ENCODE measurements at regions not wholly inside any gene's neighbourhood (a gene's known extent, or its start where the extent isn't known, plus 50 kb on each side); places are given as distances from the start of the nearest gene placed in this dataset.
"Not testable (repeated sequence)": the region's sequence is repeated elsewhere in the genome, so short reads cannot be mapped to it uniquely, and the experiment has no call there.

GRCh38 chr4:19583827-19584569 is 667.7 kb upstream of the SLIT2 start:
- ATAC-seq = peak in 1 of 2 donors; percentile 83
- intact Hi-C loops (cut with DNase I) = no loop called here
- no peak for DNase-seq

GRCh38 chr4:19580095-19580494 is 671.6 kb upstream of the SLIT2 start:
- intact Hi-C loops (cut with DNase I) = no loop called here
- DNase-seq (no peak), ATAC-seq (peak; percentile 47 to 60)

DNA sequence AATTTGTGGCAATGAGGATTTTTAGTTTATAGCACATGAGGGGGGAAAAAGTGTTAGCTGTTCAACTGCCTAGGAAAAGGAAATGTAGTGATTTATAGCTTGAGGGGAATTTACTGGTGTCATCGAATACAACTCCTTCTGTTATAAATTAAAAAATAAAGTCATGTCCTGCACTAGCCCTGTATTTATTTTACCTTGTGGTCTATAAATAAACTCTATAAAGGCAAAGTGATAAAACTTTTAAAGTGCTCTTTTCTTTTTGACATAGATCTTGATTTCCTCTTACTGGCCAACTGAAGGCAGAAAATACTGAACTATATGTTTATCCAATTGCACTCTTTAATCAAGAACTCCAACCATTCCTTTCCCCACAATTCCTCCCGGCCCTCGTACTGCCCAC is 672.1 kb upstream of the SLIT2 start:
- DNase-seq (no peak), ATAC-seq (no peak)
- intact Hi-C loops (cut with DNase I) = no loop called here

- no peak for DNase-seq
- ATAC-seq = peak; percentile 27 to 38
- intact Hi-C loops (cut with DNase I) = no loop called here
Measured at GRCh38 chr4:19577097-19577496, 674.6 kb upstream of the SLIT2 start.

DNA sequence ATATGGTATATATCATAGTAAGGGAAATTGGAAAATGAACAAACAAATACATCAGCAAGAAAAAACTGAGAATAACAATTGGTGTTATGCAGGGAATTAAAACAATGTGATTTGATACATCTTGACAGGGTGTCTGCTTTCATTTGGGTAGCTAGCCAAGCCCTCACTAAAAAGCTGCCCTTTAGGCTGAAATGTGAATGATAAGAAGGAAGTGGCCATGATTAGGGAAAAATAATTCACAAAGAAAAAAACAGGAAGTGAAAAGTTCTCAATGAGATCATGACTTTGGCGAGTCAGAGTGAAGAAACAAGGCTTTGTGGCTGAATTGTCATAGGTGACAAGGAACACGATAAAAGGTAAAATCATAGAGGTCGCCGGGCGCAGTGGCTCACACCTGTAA is 675.8 kb upstream of the SLIT2 start:
- no peak for DNase-seq
- intact Hi-C loops (cut with DNase I) = no loop called here
- ATAC-seq = no peak

DNA sequence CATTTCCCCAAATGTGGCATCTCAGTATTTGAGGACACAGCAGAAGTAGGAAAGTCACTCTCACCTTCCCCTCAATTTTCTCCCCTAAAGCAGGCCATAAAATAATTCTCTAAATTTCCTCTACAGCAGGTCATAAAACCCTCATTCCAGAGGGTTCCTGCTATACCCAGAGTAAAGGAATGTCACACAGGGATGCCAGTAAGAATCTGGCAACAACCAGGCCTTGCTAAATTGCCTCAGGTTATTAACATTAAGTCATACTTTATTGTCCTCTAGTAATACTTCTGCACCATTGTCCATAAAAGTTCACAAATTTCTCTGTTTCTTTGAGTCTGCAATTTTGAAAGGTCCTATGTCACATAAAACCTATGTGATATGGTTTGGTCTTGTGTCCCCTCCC is 685.7 kb upstream of the SLIT2 start:
- intact Hi-C loops (cut with DNase I) = no loop called here
- ATAC-seq (no peak), DNase-seq (no peak)

DNA sequence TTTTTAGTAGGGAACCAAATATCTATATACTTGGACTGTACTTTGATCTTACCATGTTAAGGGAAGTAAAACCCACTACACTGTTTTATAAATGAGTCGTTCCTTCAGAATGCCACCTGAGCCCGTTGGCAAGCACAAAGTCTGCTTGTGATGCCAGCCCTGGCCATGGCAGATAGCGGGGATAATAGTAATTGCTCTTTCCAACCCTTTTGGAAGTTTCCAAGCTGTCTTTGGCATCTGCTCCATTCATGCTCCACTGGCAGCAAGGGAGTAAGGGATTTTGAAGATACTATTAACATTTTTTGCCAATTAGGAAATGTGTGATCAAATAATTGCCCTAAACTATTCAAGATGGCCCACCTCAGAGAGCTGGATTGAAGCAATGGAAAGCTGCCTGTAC is 689.2 kb upstream of the SLIT2 start:
- ATAC-seq (no peak), DNase-seq (no peak)
- intact Hi-C loops (cut with DNase I) = no loop called here

DNA sequence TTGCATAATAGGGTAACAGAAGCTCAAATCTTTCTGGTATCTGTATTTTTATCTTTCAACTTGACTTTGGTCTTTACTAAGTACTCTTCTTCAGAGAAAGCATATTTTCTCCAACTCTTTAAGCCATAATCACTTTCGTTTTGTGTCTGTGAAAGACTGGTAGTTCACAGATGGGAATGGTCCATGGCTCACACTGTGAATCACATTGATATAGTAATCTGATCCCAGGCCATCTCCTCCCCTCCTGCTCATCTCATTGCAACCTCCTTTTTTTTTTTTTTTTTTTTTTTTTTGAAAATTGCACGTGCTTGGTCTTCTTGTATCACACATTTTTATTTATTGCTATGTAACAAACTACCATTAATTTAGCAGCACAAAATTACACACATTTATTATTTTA is 694.5 kb upstream of the SLIT2 start:
- intact Hi-C loops (cut with DNase I) = no loop called here
- DNase-seq = no peak

DNA sequence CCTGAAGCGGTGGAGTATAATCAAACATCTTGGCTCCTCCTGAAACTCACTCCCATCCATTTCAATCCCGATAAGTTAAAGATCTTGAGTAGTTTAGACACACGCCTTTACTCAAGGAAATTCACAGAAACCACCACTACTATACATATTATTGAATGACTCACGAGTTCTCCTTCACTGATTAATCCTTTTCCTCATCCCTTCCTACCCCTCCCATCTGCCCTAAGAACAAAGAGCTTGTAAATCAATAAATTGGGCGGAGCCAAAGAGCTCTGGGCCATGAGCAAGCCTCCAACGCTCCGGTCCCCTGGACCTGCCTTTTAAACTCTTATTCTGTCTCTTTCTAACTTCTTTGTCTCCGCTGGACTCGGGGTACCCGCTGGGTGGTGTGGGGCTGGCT is 695.4 kb upstream of the SLIT2 start:
- ATAC-seq; intact Hi-C loops (cut with DNase I); DNase-seq: not testable (repeated sequence)

More for the DNA sequence above, 694.5 kb upstream of the SLIT2 start:
- no peak for ATAC-seq

DNA sequence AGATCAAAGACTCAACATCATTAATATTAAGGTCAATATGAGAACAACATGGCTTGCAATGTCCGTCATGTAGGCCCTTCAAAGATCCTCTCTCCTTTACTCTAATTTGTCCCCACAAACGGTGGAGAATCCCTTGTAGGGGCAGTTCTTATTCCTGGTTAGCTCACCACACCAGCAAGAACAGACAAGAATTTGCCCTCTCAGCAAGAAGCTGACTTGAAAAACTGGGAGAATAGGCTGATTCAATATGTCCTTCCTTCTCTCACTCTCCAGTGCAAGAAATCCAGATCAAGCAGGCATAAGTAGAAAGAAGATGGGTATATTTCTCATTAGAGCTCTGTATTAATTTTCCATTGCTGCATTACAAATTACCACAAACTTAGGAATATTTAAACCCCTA is 704.2 kb upstream of the SLIT2 start:
- ATAC-seq (no peak), DNase-seq (no peak)
- intact Hi-C loops (cut with DNase I) = no loop called here

- DNase-seq = no peak
- intact Hi-C loops (cut with DNase I) = no loop called here
- no peak for ATAC-seq
Measured at GRCh38 chr4:19544446-19545125, 707.1 kb upstream of the SLIT2 start.

DNA sequence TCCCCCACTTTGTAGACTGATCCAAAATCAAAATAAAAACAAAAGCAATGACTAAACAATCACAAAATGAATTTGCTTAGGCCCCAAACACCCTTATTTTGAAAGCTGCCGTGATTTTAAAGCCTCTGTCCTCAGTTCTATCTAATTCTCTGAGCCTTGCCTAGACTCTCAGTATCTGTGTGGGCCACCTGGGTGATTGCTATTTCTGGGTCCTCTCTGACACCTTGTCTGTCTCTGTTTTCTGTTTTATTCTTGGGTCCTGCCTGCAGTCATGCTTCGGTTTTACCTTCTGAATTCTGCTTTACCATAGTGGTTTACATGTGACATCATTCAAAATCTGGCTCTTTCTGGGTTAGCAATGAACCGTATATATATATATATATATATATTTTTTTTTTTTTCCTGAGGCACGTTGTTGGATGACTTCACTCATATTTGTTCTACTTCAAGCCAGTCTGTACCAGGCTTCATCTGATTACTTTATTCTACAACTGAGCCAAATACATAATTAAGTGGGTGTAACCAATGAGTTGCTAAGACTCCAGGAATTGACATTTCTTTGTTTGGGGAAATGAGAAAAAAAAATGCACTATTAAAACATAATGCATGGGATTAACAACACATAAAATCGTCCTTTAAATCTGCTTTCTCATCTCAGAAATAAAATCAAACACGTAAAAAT is 710.7 kb upstream of the SLIT2 start:
- no peak for ATAC-seq
- intact Hi-C loops (cut with DNase I) = no loop called here
- DNase-seq = no peak

DNA sequence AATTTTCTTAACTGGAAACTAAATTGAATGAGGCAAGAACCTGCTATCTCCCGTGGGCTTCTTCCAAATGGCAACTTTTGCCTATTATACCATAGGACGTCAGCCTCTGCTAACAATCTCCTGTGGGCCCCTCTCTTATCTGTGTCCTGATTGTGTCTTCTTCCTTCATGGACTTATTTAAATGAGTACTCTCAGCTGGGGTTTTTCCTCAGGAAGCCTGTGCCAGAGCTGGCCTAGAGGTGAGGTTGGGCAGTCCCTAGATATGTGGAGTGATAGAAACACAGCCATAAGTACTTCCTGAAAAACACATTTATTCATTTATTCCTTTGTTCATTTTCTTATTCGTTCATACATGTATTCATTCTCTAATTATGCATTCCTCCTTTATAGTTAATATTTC is 712.5 kb upstream of the SLIT2 start:
- intact Hi-C loops (cut with DNase I) = no loop called here
- DNase-seq (no peak), ATAC-seq (no peak)

DNA sequence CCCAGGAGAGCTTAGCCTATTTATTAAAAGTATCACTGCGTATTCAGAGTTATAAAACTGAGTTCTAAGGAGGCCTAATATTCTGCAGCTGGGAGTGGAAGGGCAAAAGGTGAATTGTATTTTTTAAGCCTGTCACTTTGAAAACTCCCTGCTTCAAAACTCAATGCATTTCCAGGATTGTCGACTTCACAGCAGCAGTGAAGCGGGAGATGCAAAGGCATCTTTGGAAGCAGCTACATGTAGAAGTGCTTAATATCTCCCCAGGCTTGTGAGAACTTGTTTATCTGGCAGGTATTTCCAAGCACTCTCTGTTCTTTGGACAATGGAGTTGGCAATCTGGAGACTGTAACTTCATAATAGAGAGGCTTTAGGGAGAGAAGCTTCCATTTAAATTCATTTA is 717.5 kb upstream of the SLIT2 start:
- ATAC-seq = no peak
- DNase-seq = no peak
- intact Hi-C loops (cut with DNase I) = no loop called here

DNA sequence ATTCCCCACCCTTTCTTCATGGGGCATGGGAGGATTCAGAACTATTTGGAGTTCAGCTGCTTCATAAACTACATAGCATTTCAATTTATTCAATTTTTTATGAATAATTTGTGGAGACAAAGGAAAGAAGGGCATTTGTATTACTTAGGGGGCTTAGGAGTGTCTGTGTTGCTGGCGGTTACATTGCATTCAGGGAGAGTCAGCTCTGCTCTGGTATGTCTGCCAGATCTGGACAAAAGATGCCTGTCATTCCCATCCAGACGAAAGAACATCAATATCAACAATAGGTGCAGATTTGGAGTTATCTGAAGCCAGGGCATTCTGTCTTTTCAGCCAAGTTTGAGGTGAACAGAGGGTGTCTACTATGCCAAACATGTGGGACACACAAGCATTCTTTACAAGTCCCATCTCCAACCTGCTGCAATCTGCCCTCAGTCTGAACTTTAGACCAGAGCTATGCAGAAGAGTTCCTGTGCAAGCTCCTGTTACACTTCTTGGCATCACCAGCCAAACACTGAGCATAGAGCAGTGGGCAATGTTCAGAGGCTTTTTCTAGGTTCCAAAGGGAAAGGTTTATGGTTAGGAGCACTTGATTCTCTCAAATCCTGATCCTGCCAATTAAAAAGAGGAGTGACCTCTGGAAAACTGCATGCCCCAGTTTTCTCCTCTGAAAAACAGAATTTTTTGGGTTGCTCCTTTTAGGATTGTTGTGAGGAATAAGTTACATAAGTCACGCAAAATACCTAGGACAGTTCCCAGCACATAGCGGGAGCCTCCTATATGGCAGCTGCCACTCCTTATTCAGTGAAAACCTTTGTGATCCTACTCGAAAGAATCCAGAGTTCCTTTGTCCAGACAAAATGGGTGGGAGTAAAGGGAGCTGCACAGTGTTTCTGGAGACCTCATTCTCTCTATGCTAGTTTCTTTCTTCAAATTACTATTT is 719.5 kb upstream of the SLIT2 start:
- DNase-seq (no peak), ATAC-seq (peak in 1 of 2 donors; percentile 47)
- intact Hi-C loops (cut with DNase I) = no loop called here

- intact Hi-C loops (cut with DNase I) = no loop called here
- DNase-seq (no peak), ATAC-seq (no peak)
Measured at GRCh38 chr4:19523964-19524363, 727.7 kb upstream of the SLIT2 start.

GRCh38 chr4:19522966-19523365 is 728.7 kb upstream of the SLIT2 start:
- ATAC-seq (no peak), DNase-seq (no peak)
- intact Hi-C loops (cut with DNase I) = no loop called here

DNA sequence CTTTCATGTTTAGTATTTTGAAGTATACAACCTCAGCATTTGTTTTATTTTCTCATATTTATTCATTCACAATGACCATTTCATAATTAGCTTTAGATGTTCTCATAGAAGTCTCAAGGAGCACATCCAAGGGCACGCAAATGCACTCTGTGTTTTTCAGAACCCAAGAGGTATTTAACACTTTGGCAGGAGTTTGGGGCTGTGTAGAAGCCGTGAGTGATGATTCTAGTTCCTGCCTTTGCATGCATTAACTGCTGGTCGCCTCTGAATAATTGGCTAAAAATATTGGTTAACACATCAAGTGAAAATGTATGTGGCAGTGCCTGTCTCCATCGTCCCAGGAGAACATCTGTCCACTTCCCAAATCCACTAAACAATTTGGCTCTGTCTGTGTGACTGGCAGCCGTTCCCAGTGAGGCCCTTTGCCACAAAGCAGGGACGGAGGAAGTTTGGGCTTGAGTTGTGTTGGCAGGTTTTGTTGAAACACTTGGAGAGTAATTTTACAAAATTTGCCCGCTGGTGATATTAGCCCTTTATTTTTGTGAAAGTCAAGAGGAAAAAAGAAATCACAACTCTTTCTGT is 730.7 kb upstream of the SLIT2 start:
- DNase-seq (no peak), ATAC-seq (no peak)
- intact Hi-C loops (cut with DNase I) = no loop called here
